Endothelial cell of umbilical vein (primary cell): ENCODE measurements at regions not wholly inside any gene's neighbourhood (a gene's known extent, or its start where the extent isn't known, plus 50 kb on each side); places are given as distances from the start of the nearest gene placed in this dataset.

Source experiments
- BruUV-seq: library from RNA; stranded (reverse); fragments of 400-500 nt; replicated peaks from 2 replicates; lab custom pipeline; 2021; lab: Mats Ljungman, UMichigan
- CTCF ChIA-PET: fragments of 300-600, 350-600 bp; sonication (Branson Sonifier 250); formaldehyde crosslinking; loops from one replicate; lab custom pipeline; 2021; ENCODE audit warnings: antibody characterized with exemption, inconsistent platforms; lab: Charles Lee
- POLR2A ChIA-PET: fragments of 300-600, 350-600 bp; sonication (Branson Sonifier 250); formaldehyde crosslinking; loops from one replicate; lab custom pipeline; 2021; ENCODE audit warnings: antibody characterized with exemption, inconsistent platforms; lab: Charles Lee
- DNase-seq: peaks from one replicate; pipeline ENCODE4 v3.0.0-alpha.2; 2011; ENCODE audit warnings: low read depth, low spot score
- FAIRE-seq: peaks from 2 replicates; lab custom pipeline; 2011; peaks lifted over from hg19 to GRCh38; lab: Jason Lieb, UNC
- H2AFZ ChIP-seq: 2 replicates; pipeline ENCODE4 v1.6.0; 2012; ENCODE audit warnings: low read depth, low read length, control low read depth, inconsistent platforms
- H3K27ac ChIP-seq: 2 replicates; pipeline ENCODE4 v1.5.1; 2011; ENCODE audit warnings: low read depth, mild to moderate bottlenecking, control low read depth, low read length, moderate library complexity; ENCODE audit not compliant: insufficient read depth
- H3K27me3 ChIP-seq, 2 experiments: 2 replicates each; pipeline versions ENCODE4 v1.6.0 to v1.6.1; 2011; ENCODE audit warnings: low read length in 2 of 2, mixed read lengths in 1 of 2; ENCODE audit not compliant: control insufficient read depth in 2 of 2, insufficient read depth in 2 of 2
- H3K36me3 ChIP-seq, 2 experiments: 2 replicates in 1 of 2; 3 replicates in 1 of 2; pipeline ENCODE4 v1.5.1; 2011; ENCODE audit warnings: low read length in 2 of 2, mild to moderate bottlenecking in 1 of 2, moderate library complexity in 1 of 2; ENCODE audit not compliant: control insufficient read depth in 2 of 2, insufficient read depth in 2 of 2; ENCODE audit errors: extremely low read depth in 1 of 2
- H3K4me1 ChIP-seq: 3 replicates; pipeline ENCODE4 v1.5.1; 2011; ENCODE audit warnings: mild to moderate bottlenecking, low read length; ENCODE audit not compliant: control insufficient read depth, insufficient read depth; ENCODE audit errors: extremely low read depth
- H3K4me2 ChIP-seq: 2 replicates; pipeline ENCODE4 v1.6.1; 2011; ENCODE audit warnings: low read length, control low read depth, mixed read lengths; ENCODE audit not compliant: insufficient read depth
- H3K4me3 ChIP-seq, 3 experiments: fragments of 200-600 bp in 1 of 3; sonication (generic), shearing (Covaris generic) in 1 of 3; replicated peaks in 1 of 3; 2 replicates each; pipeline ENCODE4 v1.5.1; 2011 to 2016; ENCODE audit warnings: control low read depth in 3 of 3, low read length in 3 of 3, mild to moderate bottlenecking in 2 of 3, inconsistent platforms in 1 of 3, low read depth in 1 of 3, moderate library complexity in 1 of 3; ENCODE audit not compliant: insufficient read depth in 1 of 3
- H3K79me2 ChIP-seq: 2 replicates; pipeline ENCODE4 v1.6.0; 2012; ENCODE audit warnings: low read length, inconsistent platforms; ENCODE audit not compliant: control insufficient read depth, insufficient read depth
- H3K9ac ChIP-seq: replicated peaks from 2 replicates; pipeline ENCODE3; 2011; ENCODE audit warnings: low read length, control low read depth; ENCODE audit not compliant: insufficient read depth; ENCODE audit errors: extremely low read depth
- H3K9me1 ChIP-seq: replicated peaks from 3 replicates; pipeline ENCODE4 v1.6.0; 2011; ENCODE audit warnings: mild to moderate bottlenecking, low read length; ENCODE audit not compliant: control insufficient read depth, insufficient read depth; ENCODE audit errors: extremely low read depth
- H3K9me3 ChIP-seq: replicated peaks from 2 replicates; pipeline ENCODE4 v1.5.1; 2012; ENCODE audit warnings: low read length, inconsistent platforms; ENCODE audit not compliant: control insufficient read depth, insufficient read depth
- H4K20me1 ChIP-seq: replicated peaks from 2 replicates; pipeline ENCODE3; 2011; ENCODE audit warnings: mild to moderate bottlenecking, low read length; ENCODE audit not compliant: control insufficient read depth, insufficient read depth; ENCODE audit errors: extremely low read depth
- EZH2 ChIP-seq: IDR thresholded peaks from 2 replicates; pipeline ENCODE4 v1.6.1; 2012; ENCODE audit warnings: borderline replicate concordance, low read depth, mild to moderate bottlenecking, moderate library complexity, low read length, inconsistent platforms; ENCODE audit not compliant: severe bottlenecking
- FOS ChIP-seq: IDR thresholded peaks from 2 replicates; pipeline ENCODE4 v1.6.1; 2011; ENCODE audit warnings: mild to moderate bottlenecking, low read length, moderate library complexity, borderline replicate concordance; ENCODE audit not compliant: insufficient read depth
- GATA2 ChIP-seq: IDR thresholded peaks from 2 replicates; pipeline ENCODE4 v1.7.0; 2011; ENCODE audit warnings: low read depth, mild to moderate bottlenecking, moderate library complexity, mixed read lengths, low read length; ENCODE audit not compliant: insufficient read length, insufficient read depth
- JUN ChIP-seq: IDR thresholded peaks from 2 replicates; pipeline ENCODE4 v1.6.1; 2011; ENCODE audit warnings: borderline replicate concordance, low read depth; ENCODE audit not compliant: insufficient read length, insufficient read depth
- MYC ChIP-seq: IDR thresholded peaks from one replicate; pipeline ENCODE4 v1.6.1; 2011; ENCODE audit warnings: mild to moderate bottlenecking, low read depth, low read length
- POLR2A ChIP-seq: IDR thresholded peaks from 2 replicates; pipeline ENCODE4 v1.6.1; 2012; ENCODE audit warnings: low read depth, mild to moderate bottlenecking, control low read depth, low read length
- POLR2AphosphoS5 ChIP-seq: IDR thresholded peaks from 2 replicates; pipeline ENCODE4 v1.6.1; 2012; ENCODE audit warnings: low read depth, mild to moderate bottlenecking, control low read depth, low read length, moderate library complexity; ENCODE audit not compliant: insufficient read depth
- dilution Hi-C: fragments of 300-500 bp; cut with MboI; formaldehyde crosslinking; loops from one replicate; pipeline ENCODE4 v1.15.0; 2019; ENCODE audit warnings: low sequenced_read_pairs; ENCODE audit not compliant: extremely low pct_ligation_motif_present
- intact Hi-C: fragments of 100-400 bp; cut with micrococcal nuclease; formaldehyde crosslinking; loops from one replicate; pipeline ENCODE4 v1.10.0; 2022
- TF ChIP-seq, protein P1 (sequence below), 2 donors: IDR thresholded peaks; 1 replicate in 1 of 2; 2 replicates in 1 of 2; pipeline ENCODE4 v1.5.1; 2011; ENCODE audit warnings: low read length in 2 of 2, mild to moderate bottlenecking in 2 of 2, moderate library complexity in 2 of 2, control low read depth in 1 of 2, inconsistent platforms in 1 of 2, low read depth in 1 of 2; ENCODE audit not compliant: insufficient read depth in 1 of 2; ENCODE audit errors: extremely low read depth in 1 of 2
- TF ChIP-seq, protein P2 (sequence below): IDR thresholded peaks from 2 replicates; pipeline ENCODE4 v1.6.1; 2011; ENCODE audit not compliant: insufficient read depth, insufficient read length

DNA sequence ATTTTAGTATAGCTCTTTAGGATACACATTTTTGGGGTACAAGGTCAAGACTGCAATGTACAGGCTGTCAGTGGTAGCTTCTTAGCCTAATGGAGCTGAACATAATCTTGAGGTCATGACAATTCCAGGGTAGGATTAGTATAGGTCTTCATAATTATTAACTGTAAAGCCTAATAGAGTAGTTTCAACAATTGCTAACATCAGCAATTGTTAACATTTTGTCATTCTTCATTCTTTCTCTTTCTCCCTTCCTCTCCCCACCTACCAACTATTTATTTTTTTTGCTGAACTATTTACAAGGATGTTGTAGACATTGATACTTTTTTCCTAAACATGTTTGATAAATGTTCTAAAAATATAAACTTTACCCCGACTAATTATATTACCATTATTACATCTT lies 461.3 kb upstream of the DCC start:
- Histone ChIP-seq H3K27me3 (no peaks in the 10 kb centered on the region), H3K27ac (no peak overlapping the region), H3K9me3 (peaks cover 5% of the 10 kb centered on the region), H3K9ac (no peak overlapping the region), H3K4me3 (no peak overlapping the region), H3K9me1 (no peaks in the 10 kb centered on the region), H4K20me1 (no peaks in the 10 kb centered on the region), H2AFZ (no peak overlapping the region), H3K4me2 (no peak overlapping the region), H3K4me1 (no peaks in the 10 kb centered on the region), H3K79me2 (no peaks in the 10 kb centered on the region), H3K36me3 (no peaks in the 10 kb centered on the region)
- intact Hi-C loops (no loop called here), dilution Hi-C loops (no loop called here)
- FAIRE-seq (no peak), DNase-seq (no peak)
- BruUV-seq, result no TSS peak
- CTCF ChIA-PET, result no interaction called here
- TF ChIP-seq POLR2A (no peak), EZH2 (no peak), POLR2AphosphoS5 (no peak), GATA2 (no peak), MYC (no peak), FOS (no peak), JUN (no peak)
- TF ChIP-seq, protein P1, sequence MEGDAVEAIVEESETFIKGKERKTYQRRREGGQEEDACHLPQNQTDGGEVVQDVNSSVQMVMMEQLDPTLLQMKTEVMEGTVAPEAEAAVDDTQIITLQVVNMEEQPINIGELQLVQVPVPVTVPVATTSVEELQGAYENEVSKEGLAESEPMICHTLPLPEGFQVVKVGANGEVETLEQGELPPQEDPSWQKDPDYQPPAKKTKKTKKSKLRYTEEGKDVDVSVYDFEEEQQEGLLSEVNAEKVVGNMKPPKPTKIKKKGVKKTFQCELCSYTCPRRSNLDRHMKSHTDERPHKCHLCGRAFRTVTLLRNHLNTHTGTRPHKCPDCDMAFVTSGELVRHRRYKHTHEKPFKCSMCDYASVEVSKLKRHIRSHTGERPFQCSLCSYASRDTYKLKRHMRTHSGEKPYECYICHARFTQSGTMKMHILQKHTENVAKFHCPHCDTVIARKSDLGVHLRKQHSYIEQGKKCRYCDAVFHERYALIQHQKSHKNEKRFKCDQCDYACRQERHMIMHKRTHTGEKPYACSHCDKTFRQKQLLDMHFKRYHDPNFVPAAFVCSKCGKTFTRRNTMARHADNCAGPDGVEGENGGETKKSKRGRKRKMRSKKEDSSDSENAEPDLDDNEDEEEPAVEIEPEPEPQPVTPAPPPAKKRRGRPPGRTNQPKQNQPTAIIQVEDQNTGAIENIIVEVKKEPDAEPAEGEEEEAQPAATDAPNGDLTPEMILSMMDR (IDR thresholded peaks at IDR 0.05; ENCODE audit: extremely low read depth in 1 of 2, insufficient read depth in 1 of 2, low read depth in 1 of 2, low read length in 2 of 2), result no peak
- TF ChIP-seq, protein P2, sequence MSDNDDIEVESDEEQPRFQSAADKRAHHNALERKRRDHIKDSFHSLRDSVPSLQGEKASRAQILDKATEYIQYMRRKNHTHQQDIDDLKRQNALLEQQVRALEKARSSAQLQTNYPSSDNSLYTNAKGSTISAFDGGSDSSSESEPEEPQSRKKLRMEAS, result no peak
- POLR2A ChIA-PET, result interaction anchor here (0.6 kb wide), 1 partner anchor 20 kb away, joined by 3 read pairs; no protein-coding TSS in a partner anchor
